ENCODE measurements at regions not wholly inside any gene's neighbourhood (a gene's known extent, or its start where the extent isn't known, plus 50 kb on each side); places are given as distances from the start of the nearest gene placed in this dataset.

- Histone ChIP-seq H3K36me3 (no peaks in the 10 kb centered on the region), H3K4me1 (no peaks in the 10 kb centered on the region), H3K27ac (no peak overlapping the region), H3K27me3 (no peaks in the 10 kb centered on the region), H3K9me3 (no peaks in the 10 kb centered on the region), H3K4me3 (no peak overlapping the region)
- ATAC-seq (no peak), DNase-seq (no peak)
- intact Hi-C loops (cut with DNase I) = no loop called here
- TF ChIP-seq CTCF (IDR thresholded peaks at IDR 0.05) = no peak
Observed at GRCh38 chr3:76403556-76403955, 618.2 kb upstream of the ZNF717 start.

- ATAC-seq (no peak), DNase-seq (no peak)
- H3K36me3 ChIP-seq = no peaks in the 10 kb centered on the region
- TF ChIP-seq CTCF (IDR thresholded peaks at IDR 0.05) = no peak
- H3K9me3 ChIP-seq = no peaks in the 10 kb centered on the region
- no peak overlapping the region for H3K4me3 ChIP-seq
- intact Hi-C loops (cut with DNase I) = no loop called here
- no peaks in the 10 kb centered on the region for H3K27me3 ChIP-seq
- H3K4me1 ChIP-seq = no peaks in the 10 kb centered on the region
- H3K27ac ChIP-seq = no peak overlapping the region
Observed at GRCh38 chr3:76405196-76405595, 619.8 kb upstream of the ZNF717 start.

GRCh38 chr3:76410762-76411281 lies 625.5 kb upstream of the ZNF717 start:
- no peak for ATAC-seq
- no peak for DNase-seq
- Histone ChIP-seq H3K36me3 (no peaks in the 10 kb centered on the region), H3K9me3 (no peaks in the 10 kb centered on the region), H3K27ac (no peak overlapping the region), H3K4me1 (no peaks in the 10 kb centered on the region), H3K4me3 (no peak overlapping the region), H3K27me3 (no peaks in the 10 kb centered on the region)
- intact Hi-C loops (cut with DNase I) = no loop called here
- no peak for TF ChIP-seq CTCF (IDR thresholded peaks at IDR 0.05)

GRCh38 chr3:76415384-76415783 lies 624.5 kb upstream of the ROBO2 start:
- Histone ChIP-seq H3K27me3 (no peaks in the 10 kb centered on the region), H3K4me3 (no peak overlapping the region), H3K9me3 (no peaks in the 10 kb centered on the region), H3K36me3 (no peaks in the 10 kb centered on the region), H3K27ac (no peak overlapping the region), H3K4me1 (no peaks in the 10 kb centered on the region)
- TF ChIP-seq CTCF (IDR thresholded peaks at IDR 0.05) = no peak
- intact Hi-C loops (cut with DNase I) = no loop called here
- DNase-seq = no peak
- no peak for ATAC-seq

- no peak overlapping the region for H3K4me3 ChIP-seq
- no peaks in the 10 kb centered on the region for H3K4me1 ChIP-seq
- H3K9me3 ChIP-seq = no peaks in the 10 kb centered on the region
- H3K36me3 ChIP-seq = no peaks in the 10 kb centered on the region
- H3K27ac ChIP-seq = no peak overlapping the region
- no peak for TF ChIP-seq CTCF (IDR thresholded peaks at IDR 0.05)
- ATAC-seq (no peak), DNase-seq (peak; percentile 9)
- H3K27me3 ChIP-seq = no peaks in the 10 kb centered on the region
- intact Hi-C loops (cut with DNase I) = no loop called here
Observed at GRCh38 chr3:76429581-76430177, 610.2 kb upstream of the ROBO2 start.

- H3K4me1 ChIP-seq = no peaks in the 10 kb centered on the region
- no peak overlapping the region for H3K27ac ChIP-seq
- DNase-seq = no peak
- no peaks in the 10 kb centered on the region for H3K9me3 ChIP-seq
- no peak for TF ChIP-seq CTCF (IDR thresholded peaks at IDR 0.05)
- intact Hi-C loops (cut with DNase I) = no loop called here
- H3K36me3 ChIP-seq = no peaks in the 10 kb centered on the region
- ATAC-seq = no peak
- no peaks in the 10 kb centered on the region for H3K27me3 ChIP-seq
- H3K4me3 ChIP-seq = no peak overlapping the region
Observed at GRCh38 chr3:76432396-76432795, 607.5 kb upstream of the ROBO2 start.
